GM23338 (cell line): ENCODE measurements at regions not wholly inside any gene's neighbourhood (a gene's known extent, or its start where the extent isn't known, plus 50 kb on each side); places are given as distances from the start of the nearest gene placed in this dataset.
A peak's percentile ranks its signal among the peaks of the same experiment; 100 is the strongest.
"Not testable (repeated sequence)": the region's sequence is repeated elsewhere in the genome, so short reads cannot be mapped to it uniquely, and the experiment has no call there.

Source experiments
- ATAC-seq: fragments of 200-7000 bp; cut with Tn5 transposase; 3 replicates; pipeline ENCODE4 v1.9.1; 2020
- DNase-seq: peaks from one replicate; pipeline ENCODE4 v3.0.0-alpha.2; 2015; ENCODE audit warnings: low spot score
- H2AFZ ChIP-seq: fragments of 200-600 bp; sonication (generic); 2 replicates; pipeline ENCODE4 v1.8.0; 2016; ENCODE audit warnings: antibody characterized with exemption, mild to moderate bottlenecking, moderate library complexity
- H3F3A ChIP-seq: fragments of 200-600 bp; sonication (generic); replicated peaks from 2 replicates; pipeline ENCODE4 v1.8.0; 2017; ENCODE audit warnings: antibody characterized with exemption, mixed run types, low read depth
- H3K27ac ChIP-seq: fragments of 200-600 bp; sonication (generic); 2 replicates; pipeline ENCODE4 v1.6.1; 2016; ENCODE audit warnings: low read depth
- H3K27me3 ChIP-seq: fragments of 200-600 bp; sonication (generic); 2 replicates; pipeline ENCODE4 v1.8.0; 2016; ENCODE audit warnings: mild to moderate bottlenecking, mixed run types, moderate library complexity; ENCODE audit not compliant: insufficient read depth
- H3K36me3 ChIP-seq: fragments of 200-600 bp; sonication (generic); 2 replicates; pipeline ENCODE4 v1.8.0; 2016; ENCODE audit warnings: mild to moderate bottlenecking; ENCODE audit not compliant: insufficient read depth
- H3K4me1 ChIP-seq: fragments of 200-600 bp; sonication (generic); 2 replicates; pipeline ENCODE4 v1.8.0; 2016; ENCODE audit warnings: mild to moderate bottlenecking, moderate library complexity; ENCODE audit not compliant: insufficient read depth
- H3K4me2 ChIP-seq: fragments of 200-600 bp; sonication (generic); 2 replicates; pipeline ENCODE4 v1.7.1; 2017; ENCODE audit warnings: mixed run types
- H3K4me3 ChIP-seq: fragments of 200-600 bp; sonication (generic); 2 replicates; pipeline ENCODE4 v1.6.1; 2016; ENCODE audit warnings: mixed run types
- H3K79me2 ChIP-seq: fragments of 200-600 bp; sonication (generic); replicated peaks from 2 replicates; pipeline ENCODE4 v1.8.0; 2017; ENCODE audit warnings: mild to moderate bottlenecking; ENCODE audit not compliant: insufficient read depth
- H3K9me2 ChIP-seq: fragments of 200-600 bp; sonication (generic); 2 replicates; pipeline ENCODE4 v1.8.0; 2017; ENCODE audit not compliant: insufficient read depth
- H4K20me1 ChIP-seq: fragments of 200-600 bp; sonication (generic); replicated peaks from 2 replicates; pipeline ENCODE4 v1.8.0; 2017; ENCODE audit warnings: mild to moderate bottlenecking; ENCODE audit not compliant: insufficient read depth
- H3K27ac Mint-ChIP-seq: 2 replicates; pipeline ENCODE4 v1.8.0; 2020; ENCODE audit warnings: inconsistent platforms, mild to moderate bottlenecking, moderate library complexity, mixed read lengths
- H3K27me3 Mint-ChIP-seq: 3 replicates; pipeline ENCODE4 v1.8.0; 2022; ENCODE audit warnings: low read depth, mild to moderate bottlenecking, moderate library complexity, mixed read lengths, inconsistent platforms; ENCODE audit not compliant: insufficient read depth, poor library complexity
- H3K36me3 Mint-ChIP-seq: 3 replicates; pipeline ENCODE4 v1.8.0; 2021; ENCODE audit warnings: low read depth, mild to moderate bottlenecking, inconsistent platforms, moderate library complexity, mixed read lengths
- H3K4me1 Mint-ChIP-seq: 3 replicates; pipeline ENCODE4 v1.8.0; 2020; ENCODE audit warnings: mild to moderate bottlenecking, inconsistent platforms, mixed read lengths
- H3K4me3 Mint-ChIP-seq: 3 replicates; pipeline ENCODE4 v1.8.0; 2021; ENCODE audit warnings: moderate library complexity, mild to moderate bottlenecking, inconsistent platforms, mixed read lengths
- H3K9me3 Mint-ChIP-seq: 3 replicates; pipeline ENCODE4 v1.8.0; 2020; ENCODE audit warnings: moderate library complexity, mild to moderate bottlenecking, inconsistent platforms, mixed read lengths
- REST ChIP-seq: IDR thresholded peaks from one replicate; pipeline ENCODE4 v1.6.1; 2018; ENCODE audit warnings: antibody characterized with exemption; ENCODE audit not compliant: unreplicated experiment
- STAT1 ChIP-seq: IDR thresholded peaks from one replicate; pipeline ENCODE4 v1.6.1; 2016; ENCODE audit warnings: antibody characterized with exemption; ENCODE audit not compliant: unreplicated experiment
- ZNF114 ChIP-seq: fragments of 250-450 bp; sonication (Bioruptor Pico); IDR thresholded peaks from 2 replicates; pipeline ENCODE4 v1.5.0; 2020; ENCODE audit warnings: mild to moderate bottlenecking, moderate library complexity
- ZNF462 ChIP-seq: fragments of 250-450 bp; sonication (Bioruptor Pico); IDR thresholded peaks from 2 replicates; pipeline ENCODE4 v1.5.0; 2020; ENCODE audit warnings: mild to moderate bottlenecking, moderate library complexity
- TF ChIP-seq, protein P1 (sequence below), 2 experiments: fragments of 200-600 bp in 1 of 2; sonication (generic) in 1 of 2; conservative IDR thresholded peaks; 2 replicates each; pipeline versions ENCODE4 v1.5.1 to v1.6.1; 2016 to 2017; ENCODE audit warnings: antibody characterized with exemption in 2 of 2, low read depth in 2 of 2, mild to moderate bottlenecking in 2 of 2, moderate library complexity in 1 of 2

GRCh38 chr4:128630871-128631270 lies 178.6 kb upstream of the JADE1 start (continued):
- no peak for TF ChIP-seq ZNF462
- TF ChIP-seq ZNF114 (CRISPR knock-in tag) = no peak
- TF ChIP-seq REST = no peak

- TF ChIP-seq, protein P1, sequence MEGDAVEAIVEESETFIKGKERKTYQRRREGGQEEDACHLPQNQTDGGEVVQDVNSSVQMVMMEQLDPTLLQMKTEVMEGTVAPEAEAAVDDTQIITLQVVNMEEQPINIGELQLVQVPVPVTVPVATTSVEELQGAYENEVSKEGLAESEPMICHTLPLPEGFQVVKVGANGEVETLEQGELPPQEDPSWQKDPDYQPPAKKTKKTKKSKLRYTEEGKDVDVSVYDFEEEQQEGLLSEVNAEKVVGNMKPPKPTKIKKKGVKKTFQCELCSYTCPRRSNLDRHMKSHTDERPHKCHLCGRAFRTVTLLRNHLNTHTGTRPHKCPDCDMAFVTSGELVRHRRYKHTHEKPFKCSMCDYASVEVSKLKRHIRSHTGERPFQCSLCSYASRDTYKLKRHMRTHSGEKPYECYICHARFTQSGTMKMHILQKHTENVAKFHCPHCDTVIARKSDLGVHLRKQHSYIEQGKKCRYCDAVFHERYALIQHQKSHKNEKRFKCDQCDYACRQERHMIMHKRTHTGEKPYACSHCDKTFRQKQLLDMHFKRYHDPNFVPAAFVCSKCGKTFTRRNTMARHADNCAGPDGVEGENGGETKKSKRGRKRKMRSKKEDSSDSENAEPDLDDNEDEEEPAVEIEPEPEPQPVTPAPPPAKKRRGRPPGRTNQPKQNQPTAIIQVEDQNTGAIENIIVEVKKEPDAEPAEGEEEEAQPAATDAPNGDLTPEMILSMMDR (conservative IDR thresholded peaks at IDR 0.05; ENCODE audit: low read depth in 2 of 2) = no peak
- no peak for TF ChIP-seq STAT1
- Histone ChIP-seq H3K4me2 (no peak overlapping the region), H3K4me1 (no peaks in the 10 kb centered on the region), H3K4me3 (no peak overlapping the region), H4K20me1 (no peaks in the 10 kb centered on the region), H2AFZ (peak overlapping the region; percentile 85; the same call in 1 of the 2 replicates), H3K27me3 (no peaks in the 10 kb centered on the region), H3K36me3 (no peaks in the 10 kb centered on the region), H3F3A (no peaks in the 10 kb centered on the region), H3K27ac (no peak overlapping the region), H3K79me2 (no peaks in the 10 kb centered on the region), H3K9me2 (no peaks in the 10 kb centered on the region)
- H3K27me3 Mint-ChIP-seq = no peaks in the 10 kb centered on the region
- H3K27ac Mint-ChIP-seq = no peak overlapping the region
- peaks cover 12% of the 10 kb centered on the region; the same call in 1 of the 3 replicates for H3K36me3 Mint-ChIP-seq
- H3K9me3 Mint-ChIP-seq = peaks cover 15% of the 10 kb centered on the region
- ATAC-seq = no peak
- DNase-seq = no peak
- no peaks in the 10 kb centered on the region for H3K4me1 Mint-ChIP-seq
- H3K4me3 Mint-ChIP-seq = no peak overlapping the region
Measured at GRCh38 chr4:128623508-128624215, 185.8 kb upstream of the JADE1 start.

DNA sequence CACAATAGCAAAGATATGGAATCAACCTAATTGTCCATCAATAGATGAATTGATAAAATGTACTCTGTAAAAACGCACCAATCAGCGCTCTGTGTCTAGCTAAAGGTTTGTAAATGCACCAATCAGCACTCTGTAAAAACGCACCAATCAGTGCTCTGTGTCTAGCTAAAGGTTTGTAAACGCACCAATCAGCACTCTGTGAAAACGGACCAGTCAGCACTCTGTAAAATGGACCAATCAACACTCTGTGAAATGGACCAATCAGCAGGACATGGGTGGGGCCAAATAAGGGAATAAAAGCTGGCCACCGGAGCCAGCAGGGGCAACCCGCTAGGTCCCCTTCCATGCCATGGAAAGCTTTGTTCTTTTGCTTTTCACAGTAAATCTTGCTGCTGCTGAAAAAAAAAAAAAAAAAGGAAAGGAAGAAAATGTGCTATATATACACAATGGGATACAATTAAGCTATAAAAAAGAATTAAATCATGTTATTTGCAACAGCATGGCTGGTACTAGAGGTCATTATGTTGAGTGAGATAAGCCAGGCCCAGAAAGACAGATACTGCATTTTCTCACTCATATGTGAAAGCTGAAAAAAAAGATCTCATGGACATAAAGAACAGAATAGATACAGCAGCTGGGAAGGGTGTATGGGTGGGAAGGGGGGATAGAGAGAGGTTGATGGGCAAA lies 189.1 kb upstream of the JADE1 start:
- not testable (repeated sequence) for DNase-seq, H3K27me3 Mint-ChIP-seq, H3K4me2 ChIP-seq, H3K36me3 ChIP-seq, H3K4me3 ChIP-seq, H3K27ac Mint-ChIP-seq, H3K79me2 ChIP-seq, ATAC-seq, H3K27ac ChIP-seq, H3K4me1 Mint-ChIP-seq, H3K27me3 ChIP-seq, H2AFZ ChIP-seq, H3K9me2 ChIP-seq, H3K4me3 Mint-ChIP-seq, H3K4me1 ChIP-seq, H4K20me1 ChIP-seq, H3F3A ChIP-seq
- Mint-ChIP-seq H3K9me3 (peaks cover 15% of the 10 kb centered on the region), H3K36me3 (peaks cover 12% of the 10 kb centered on the region; the same call in 2 of the 3 replicates)
